Panc1 (cell line): ENCODE measurements at regions not wholly inside any gene's neighbourhood (a gene's known extent, or its start where the extent isn't known, plus 50 kb on each side); places are given as distances from the start of the nearest gene placed in this dataset.

Experiments
- ATAC-seq: fragments of 200-7000 bp; cut with Tn5 transposase; 2 replicates; pipeline ENCODE4 v1.9.1; 2020; ENCODE audit warnings: mild to moderate bottlenecking, moderate library complexity
- BruUV-seq: library from RNA; stranded (reverse); fragments of 400-500 nt; replicated peaks from 2 replicates; lab custom pipeline; 2021; lab: Mats Ljungman, UMichigan
- CTCF ChIA-PET: fragments of 300-600 bp; sonication (Branson Sonifier 250); formaldehyde crosslinking; loops from one replicate; lab custom pipeline; 2022; ENCODE audit warnings: antibody characterized with exemption; lab: Charles Lee
- POLR2A ChIA-PET: fragments of 300-600 bp; sonication (Branson Sonifier 250); formaldehyde crosslinking; loops from one replicate; lab custom pipeline; 2022; ENCODE audit warnings: antibody characterized with exemption; lab: Charles Lee
- DNase-seq: peaks from one replicate; pipeline ENCODE4 v3.0.0-alpha.2; 2010; ENCODE audit warnings: low read depth, low spot score
- H3K27ac ChIP-seq: 2 replicates; pipeline ENCODE4 v1.5.1; 2011; ENCODE audit warnings: mild to moderate bottlenecking, low read length, inconsistent platforms
- H3K27me3 ChIP-seq: fragments of 200-500 bp; sonication (Bioruptor generic); 2 replicates; pipeline ENCODE4 v1.6.0; 2014; ENCODE audit warnings: low read length, inconsistent platforms; ENCODE audit not compliant: control insufficient read depth, insufficient read depth
- H3K36me3 ChIP-seq: fragments of 200-500 bp; sonication (Bioruptor generic); 2 replicates; pipeline ENCODE4 v1.5.1; 2014; ENCODE audit warnings: inconsistent platforms, mild to moderate bottlenecking, low read length, moderate library complexity; ENCODE audit not compliant: control insufficient read depth, insufficient read depth
- H3K4me1 ChIP-seq: 2 replicates; pipeline ENCODE4 v1.5.1; 2011; ENCODE audit warnings: inconsistent platforms, mild to moderate bottlenecking, low read length, moderate library complexity; ENCODE audit not compliant: control insufficient read depth, insufficient read depth
- H3K4me3 ChIP-seq, 2 experiments: 2 replicates each; pipeline ENCODE4 v1.5.1; 2011 to 2012; ENCODE audit warnings: low read depth in 2 of 2, low read length in 2 of 2, mild to moderate bottlenecking in 2 of 2, inconsistent platforms in 1 of 2, moderate library complexity in 1 of 2
- H3K9me3 ChIP-seq: fragments of 200-500 bp; sonication (Bioruptor generic); 2 replicates; pipeline ENCODE4 v1.5.1; 2014; ENCODE audit warnings: low read depth, mild to moderate bottlenecking, inconsistent platforms, low read length, moderate library complexity; ENCODE audit not compliant: control insufficient read depth, insufficient read depth
- CTCF ChIP-seq: fragments of 450-650 bp; IDR thresholded peaks from 2 replicates; pipeline ENCODE4 v1.5.1; 2017; ENCODE audit warnings: mild to moderate bottlenecking
- POLR2AphosphoS5 ChIP-seq: IDR thresholded peaks from 2 replicates; pipeline ENCODE4 v1.6.1; 2012; ENCODE audit warnings: mild to moderate bottlenecking, low read depth, low read length, moderate library complexity
- REST ChIP-seq, 2 experiments: IDR thresholded peaks; 2 replicates each; pipeline ENCODE4 v1.6.1; 2011 to 2012; ENCODE audit warnings: low read depth in 2 of 2, control low read depth in 1 of 2, low read length in 1 of 2, mild to moderate bottlenecking in 1 of 2, moderate library complexity in 1 of 2; ENCODE audit not compliant: insufficient read depth in 1 of 2
- SIN3A ChIP-seq: IDR thresholded peaks from 2 replicates; pipeline ENCODE4 v1.6.1; 2012; ENCODE audit warnings: low read depth, mild to moderate bottlenecking, low read length, moderate library complexity, borderline replicate concordance; ENCODE audit not compliant: insufficient read depth
- TCF7L2 ChIP-seq: IDR thresholded peaks from 2 replicates; pipeline ENCODE4 v1.6.1; 2011; ENCODE audit warnings: mild to moderate bottlenecking, low read depth, low read length, inconsistent platforms
- in situ Hi-C: cut with HindIII; loops from 2 replicates; pipeline ENCODE4 v1.10.0; 2016; ENCODE audit warnings: low sequenced_read_pairs, low pct_unique_long_range_greater_than_20kb
- intact Hi-C: fragments of 100-400 bp; cut with micrococcal nuclease; formaldehyde crosslinking; loops from one replicate; pipeline ENCODE4 v1.10.0; 2022; ENCODE audit not compliant: unreplicated experiment

GRCh38 chr12:38490941-38491340 is 174.4 kb downstream of the ALG10B start:
- H3K4me3 ChIP-seq, result no peak overlapping the region
- intact Hi-C loops (no loop called here), in situ Hi-C loops (no loop called here)
- TF ChIP-seq REST (IDR thresholded peaks at IDR 0.05; ENCODE audit: insufficient read depth in 1 of 2, low read depth in 2 of 2, low read length in 1 of 2) (no peak), TCF7L2 (no peak), POLR2AphosphoS5 (no peak), CTCF (no peak), SIN3A (no peak)
- H3K36me3 ChIP-seq, result no peaks in the 10 kb centered on the region
- CTCF ChIA-PET, result no interaction called here
- H3K27me3 ChIP-seq, result no peaks in the 10 kb centered on the region
- DNase-seq (no peak), ATAC-seq (no peak)
- no peaks in the 10 kb centered on the region for H3K4me1 ChIP-seq
- no peaks in the 10 kb centered on the region for H3K9me3 ChIP-seq
- no TSS peak for BruUV-seq
- POLR2A ChIA-PET, result no interaction called here
- H3K27ac ChIP-seq, result no peak overlapping the region

- TF ChIP-seq TCF7L2, result no peak
- TF ChIP-seq CTCF, result no peak
- no peak for TF ChIP-seq POLR2AphosphoS5
- TF ChIP-seq SIN3A, result no peak
- TF ChIP-seq REST (IDR thresholded peaks at IDR 0.05; ENCODE audit: insufficient read depth in 1 of 2, low read depth in 2 of 2, low read length in 1 of 2), result no peak
- CTCF ChIA-PET, result no interaction called here
- POLR2A ChIA-PET, result interaction anchor here (0.6 kb wide), 1 partner anchor 269 kb away, joined by 3 read pairs; no protein-coding TSS in a partner anchor
- H3K4me1 ChIP-seq, result no peaks in the 10 kb centered on the region
- intact Hi-C loops, result no loop called here
- H3K36me3 ChIP-seq, result no peaks in the 10 kb centered on the region
- no TSS peak for BruUV-seq
- no peak overlapping the region for H3K27ac ChIP-seq
- DNase-seq (no peak), ATAC-seq (no peak)
- no peaks in the 10 kb centered on the region for H3K27me3 ChIP-seq
- in situ Hi-C loops, result no loop called here
- peaks cover 5% of the 10 kb centered on the region; the same call in 1 of the 2 replicates for H3K9me3 ChIP-seq
- H3K4me3 ChIP-seq, result no peak overlapping the region
Observed at GRCh38 chr12:38501481-38501880, 184.9 kb downstream of the ALG10B start.
